Hepatocyte (in vitro differentiated cells): ENCODE measurements at regions not wholly inside any gene's neighbourhood (a gene's known extent, or its start where the extent isn't known, plus 50 kb on each side); places are given as distances from the start of the nearest gene placed in this dataset.

Experiments used
- DNase-seq: peaks from one replicate; pipeline ENCODE4 v3.0.0-alpha.2; 2016; ENCODE audit warnings: low spot score
- H2AFZ ChIP-seq: fragments of 200-600 bp; sonication (generic); 2 replicates; pipeline ENCODE4 v1.6.0; 2016; ENCODE audit warnings: antibody characterized with exemption, mild to moderate bottlenecking
- H3K27ac ChIP-seq: fragments of 200-600 bp; sonication (generic); 2 replicates; pipeline ENCODE4 v1.5.1; 2016; ENCODE audit warnings: mild to moderate bottlenecking
- H3K27me3 ChIP-seq: fragments of 200-600 bp; sonication (generic); 2 replicates; pipeline ENCODE4 v1.6.1; 2016
- H3K36me3 ChIP-seq: fragments of 200-600 bp; sonication (generic); replicated peaks from 2 replicates; pipeline ENCODE4 v1.5.1; 2016; ENCODE audit warnings: low read depth; ENCODE audit not compliant: insufficient read depth
- H3K4me1 ChIP-seq: fragments of 200-600 bp; sonication (generic); 2 replicates; pipeline ENCODE4 v1.5.1; 2016; ENCODE audit warnings: mild to moderate bottlenecking, moderate library complexity; ENCODE audit not compliant: insufficient read depth
- H3K4me2 ChIP-seq: fragments of 200-600 bp; sonication (generic); 2 replicates; pipeline ENCODE4 v1.6.0; 2016
- H3K4me3 ChIP-seq: fragments of 200-600 bp; sonication (generic); 2 replicates; pipeline ENCODE4 v1.5.1; 2016; ENCODE audit warnings: mild to moderate bottlenecking
- H3K79me2 ChIP-seq: fragments of 200-600 bp; sonication (generic); 2 replicates; pipeline ENCODE4 v1.6.0; 2017; ENCODE audit warnings: mild to moderate bottlenecking
- H3K9me2 ChIP-seq: fragments of 200-600 bp; sonication (generic); replicated peaks from 2 replicates; pipeline ENCODE4 v1.6.0; 2017; ENCODE audit warnings: mild to moderate bottlenecking; ENCODE audit not compliant: insufficient read depth
- H3K9me3 ChIP-seq: fragments of 200-600 bp; sonication (generic); 2 replicates; pipeline ENCODE4 v1.5.1; 2016; ENCODE audit warnings: low read depth, mild to moderate bottlenecking
- H4K20me1 ChIP-seq: fragments of 200-600 bp; sonication (generic); 2 replicates; pipeline ENCODE4 v1.6.0; 2016; ENCODE audit warnings: mild to moderate bottlenecking; ENCODE audit not compliant: insufficient read depth, poor library complexity, severe bottlenecking
- EZH2 ChIP-seq: fragments of 200-600 bp; sonication (generic); IDR thresholded peaks from 2 replicates; pipeline ENCODE4 v1.6.1; 2016; ENCODE audit warnings: antibody characterized with exemption, mild to moderate bottlenecking, borderline replicate concordance
- EZH2phosphoT487 ChIP-seq: fragments of 200-600 bp; sonication (generic); IDR thresholded peaks from one replicate; pipeline ENCODE4 v1.6.1; 2018; ENCODE audit warnings: antibody characterized with exemption, mild to moderate bottlenecking, low read depth, moderate library complexity; ENCODE audit not compliant: unreplicated experiment, severe bottlenecking
- WGBS: methylation state at CpG from one replicate; pipeline ENCODE4 v1.1.6; 2016; ENCODE audit warnings: low lambda C conversion rate; ENCODE audit errors: missing lambda C conversion rate; 5-methylcytosine and 5-hydroxymethylcytosine counted together
- TF ChIP-seq, protein P1 (sequence below): fragments of 200-600 bp; sonication (generic); IDR thresholded peaks from 2 replicates; pipeline ENCODE4 v1.5.1; 2016; ENCODE audit warnings: antibody characterized with exemption, mild to moderate bottlenecking; ENCODE audit not compliant: poor library complexity

DNA sequence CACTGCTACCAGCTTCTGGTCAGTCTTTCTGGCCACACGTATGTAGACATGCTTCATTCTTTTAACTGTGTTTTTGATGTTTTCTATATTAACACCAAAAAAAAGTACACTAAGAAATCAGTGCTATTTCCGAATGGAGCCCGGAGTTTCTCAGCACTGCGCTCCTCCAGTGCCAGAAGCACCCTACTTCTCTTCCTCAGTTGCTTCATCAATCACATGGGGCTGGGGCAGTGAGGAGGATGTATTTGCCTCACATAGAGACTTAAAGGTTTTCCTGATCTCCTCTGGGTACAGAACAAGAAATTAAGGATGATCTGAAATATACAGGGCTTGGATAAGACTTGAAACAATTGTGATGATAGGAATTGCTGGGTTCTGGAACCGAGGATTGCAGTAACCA is 148.0 kb downstream of the ERCC6L2 start:
- TF ChIP-seq, protein P1, sequence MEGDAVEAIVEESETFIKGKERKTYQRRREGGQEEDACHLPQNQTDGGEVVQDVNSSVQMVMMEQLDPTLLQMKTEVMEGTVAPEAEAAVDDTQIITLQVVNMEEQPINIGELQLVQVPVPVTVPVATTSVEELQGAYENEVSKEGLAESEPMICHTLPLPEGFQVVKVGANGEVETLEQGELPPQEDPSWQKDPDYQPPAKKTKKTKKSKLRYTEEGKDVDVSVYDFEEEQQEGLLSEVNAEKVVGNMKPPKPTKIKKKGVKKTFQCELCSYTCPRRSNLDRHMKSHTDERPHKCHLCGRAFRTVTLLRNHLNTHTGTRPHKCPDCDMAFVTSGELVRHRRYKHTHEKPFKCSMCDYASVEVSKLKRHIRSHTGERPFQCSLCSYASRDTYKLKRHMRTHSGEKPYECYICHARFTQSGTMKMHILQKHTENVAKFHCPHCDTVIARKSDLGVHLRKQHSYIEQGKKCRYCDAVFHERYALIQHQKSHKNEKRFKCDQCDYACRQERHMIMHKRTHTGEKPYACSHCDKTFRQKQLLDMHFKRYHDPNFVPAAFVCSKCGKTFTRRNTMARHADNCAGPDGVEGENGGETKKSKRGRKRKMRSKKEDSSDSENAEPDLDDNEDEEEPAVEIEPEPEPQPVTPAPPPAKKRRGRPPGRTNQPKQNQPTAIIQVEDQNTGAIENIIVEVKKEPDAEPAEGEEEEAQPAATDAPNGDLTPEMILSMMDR = no peak
- TF ChIP-seq EZH2phosphoT487 (no peak), EZH2 (no peak)
- H3K4me3 ChIP-seq = no peak overlapping the region
- no peak overlapping the region for H3K4me2 ChIP-seq
- no peak overlapping the region for H3K27ac ChIP-seq
- no peaks in the 10 kb centered on the region for H3K9me3 ChIP-seq
- H3K79me2 ChIP-seq = peaks cover 2% of the 10 kb centered on the region
- no peaks in the 10 kb centered on the region for H3K9me2 ChIP-seq
- 90% methylated on average over 5 of the region's 5 CpGs for WGBS
- no peak overlapping the region for H2AFZ ChIP-seq
- DNase-seq = no peak
- peaks cover 31% of the 10 kb centered on the region for H3K4me1 ChIP-seq
- H3K27me3 ChIP-seq = peaks cover 68% of the 10 kb centered on the region
- no peaks in the 10 kb centered on the region for H4K20me1 ChIP-seq
- no peaks in the 10 kb centered on the region for H3K36me3 ChIP-seq

DNA sequence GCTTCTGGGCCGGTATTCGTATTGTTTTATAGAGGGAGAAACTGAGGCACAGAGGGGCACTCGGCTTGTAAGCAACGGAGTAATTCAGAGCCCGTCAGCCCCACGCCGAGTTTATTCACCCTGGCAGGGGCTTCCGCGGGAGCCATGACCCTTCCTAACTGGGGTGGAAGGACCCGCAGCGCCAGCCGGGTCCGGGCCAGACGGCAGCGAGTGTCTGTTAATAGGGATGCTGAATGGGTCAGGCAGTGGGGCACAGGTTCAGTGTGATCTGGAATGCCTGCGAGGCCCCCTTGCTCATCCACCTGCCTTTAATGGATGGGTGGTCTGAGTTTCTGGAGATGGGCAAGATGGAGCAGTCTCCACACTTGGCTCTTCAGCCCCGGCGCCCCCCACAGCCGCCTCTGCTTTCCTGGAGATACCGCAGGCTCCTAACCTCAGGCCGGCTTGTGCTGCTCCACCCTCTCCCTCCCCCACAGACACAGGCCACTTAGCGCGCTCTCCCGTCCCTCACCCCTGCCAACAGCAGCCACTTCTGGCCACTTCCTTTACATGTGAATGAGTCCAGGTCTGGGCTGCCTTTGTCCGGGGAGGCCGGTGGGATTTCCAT is 147.1 kb downstream of the ERCC6L2 start:
- TF ChIP-seq EZH2phosphoT487 = no peak
- peak; percentile 69 for TF ChIP-seq EZH2
- TF ChIP-seq, protein P1 = no peak
- H3K4me1 ChIP-seq = peaks cover 26% of the 10 kb centered on the region
- H2AFZ ChIP-seq = no peak overlapping the region
- peak overlapping the region; percentile 100 for H3K4me2 ChIP-seq
- H3K27ac ChIP-seq = peak overlapping the region; percentile 89
- WGBS = 15% methylated on average over 26 of the region's 26 CpGs
- peaks cover 58% of the 10 kb centered on the region for H3K27me3 ChIP-seq
- peaks cover 2% of the 10 kb centered on the region for H3K79me2 ChIP-seq
- H3K4me3 ChIP-seq = no peak overlapping the region
- no peak for DNase-seq
- H4K20me1 ChIP-seq = no peaks in the 10 kb centered on the region
- no peaks in the 10 kb centered on the region for H3K9me3 ChIP-seq
- no peaks in the 10 kb centered on the region for H3K9me2 ChIP-seq
- H3K36me3 ChIP-seq = no peaks in the 10 kb centered on the region

GRCh38 chr9:96021551-96022444 is 146.3 kb downstream of the ERCC6L2 start:
- Histone ChIP-seq H4K20me1 (no peaks in the 10 kb centered on the region), H3K4me1 (peaks cover 19% of the 10 kb centered on the region), H3K9me2 (no peaks in the 10 kb centered on the region), H2AFZ (peak overlapping the region; percentile 87), H3K36me3 (no peaks in the 10 kb centered on the region), H3K9me3 (no peaks in the 10 kb centered on the region), H3K79me2 (peaks cover 2% of the 10 kb centered on the region), H3K27me3 (peaks cover 57% of the 10 kb centered on the region), H3K27ac (peak overlapping the region; percentile 89), H3K4me2 (peak overlapping the region; percentile 100), H3K4me3 (peak overlapping the region; percentile 68)
- no peak for TF ChIP-seq EZH2phosphoT487
- peak; percentile 95 for TF ChIP-seq EZH2
- TF ChIP-seq, protein P1 = no peak
- DNase-seq = no peak
- 3% methylated on average over 28 of the region's 75 CpGs for WGBS
